Common myeloid progenitor, CD34-positive (primary cell): ENCODE measurements at regions not wholly inside any gene's neighbourhood (a gene's known extent, or its start where the extent isn't known, plus 50 kb on each side); places are given as distances from the start of the nearest gene placed in this dataset.
"Not testable (repeated sequence)": the region's sequence is repeated elsewhere in the genome, so short reads cannot be mapped to it uniquely, and the experiment has no call there.

Experiments
- CTCF ChIA-PET: fragments of 350-600 bp; sonication (Branson Sonifier 250); formaldehyde crosslinking; loops from one replicate; lab custom pipeline; 2021; ENCODE audit warnings: antibody characterized with exemption; lab: Charles Lee
- POLR2A ChIA-PET: fragments of 350-600 bp; sonication (Branson Sonifier 250); formaldehyde crosslinking; loops from one replicate; lab custom pipeline; 2021; ENCODE audit warnings: antibody characterized with exemption; lab: Charles Lee
- DNase-seq, 3 donors: peaks; one replicate each; pipeline versions ENCODE4 v3.0.0 to v3.0.0-alpha.2; 2013
- H3K27ac ChIP-seq, 2 experiments: 1 replicate in 1 of 2; 2 replicates in 1 of 2; pipeline ENCODE4 v1.7.0; 2013; ENCODE audit warnings: inconsistent platforms in 2 of 2, low read length in 2 of 2, mild to moderate bottlenecking in 2 of 2, low read depth in 1 of 2, moderate library complexity in 1 of 2; ENCODE audit not compliant: severe bottlenecking in 2 of 2, insufficient read depth in 1 of 2, poor library complexity in 1 of 2
- H3K27me3 ChIP-seq, 5 experiments: replicated peaks in 2 of 5; 1 replicate in 3 of 5; 2 replicates in 2 of 5; pipeline versions ENCODE4 v1.6.1 to v1.7.0; 2013; ENCODE audit warnings: low read length in 4 of 5, mild to moderate bottlenecking in 2 of 5, moderate library complexity in 2 of 5, inconsistent platforms in 1 of 5; ENCODE audit not compliant: insufficient read depth in 5 of 5, control insufficient read depth in 4 of 5
- H3K36me3 ChIP-seq, 4 experiments: 1 replicate in 2 of 4; 2 replicates in 2 of 4; pipeline versions ENCODE4 v1.6.1 to v1.7.0; 2013; ENCODE audit warnings: low read length in 3 of 4, control low read depth in 1 of 4, mild to moderate bottlenecking in 1 of 4; ENCODE audit not compliant: control insufficient read depth in 4 of 4, insufficient read depth in 4 of 4
- H3K4me1 ChIP-seq, 4 experiments: 1 replicate in 3 of 4; 2 replicates in 1 of 4; pipeline versions ENCODE4 v1.6.1 to v1.7.1; 2013; ENCODE audit warnings: low read length in 3 of 4, mild to moderate bottlenecking in 3 of 4, control low read depth in 1 of 4, inconsistent platforms in 1 of 4, moderate library complexity in 1 of 4; ENCODE audit not compliant: control insufficient read depth in 4 of 4, insufficient read depth in 4 of 4; ENCODE audit errors: control extremely low read depth in 1 of 4
- H3K4me3 ChIP-seq, 7 experiments: 1 replicate in 4 of 7; 2 replicates in 3 of 7; pipeline versions ENCODE4 v1.5.1 to v1.7.0; 2013; ENCODE audit warnings: mild to moderate bottlenecking in 7 of 7, low read length in 6 of 7, moderate library complexity in 6 of 7, inconsistent platforms in 2 of 7, low read depth in 2 of 7, control low read depth in 1 of 7; ENCODE audit not compliant: insufficient read depth in 4 of 7, control insufficient read depth in 1 of 7; ENCODE audit errors: extremely low read depth in 1 of 7
- H3K9me3 ChIP-seq, 5 experiments: 1 replicate in 4 of 5; 2 replicates in 1 of 5; pipeline versions ENCODE4 v1.6.1 to v1.7.1; 2013; ENCODE audit warnings: low read length in 4 of 5, mild to moderate bottlenecking in 2 of 5, inconsistent platforms in 1 of 5, low read depth in 1 of 5, moderate library complexity in 1 of 5; ENCODE audit not compliant: control insufficient read depth in 4 of 5, insufficient read depth in 2 of 5; ENCODE audit errors: control extremely low read depth in 1 of 5
- WGBS: methylation state at CpG from one replicate; pipeline ENCODE4 v1.1.5; 2013; ENCODE audit not compliant: insufficient coverage; 5-methylcytosine and 5-hydroxymethylcytosine counted together

GRCh38 chrY:19590235-19590634 is 154.3 kb downstream of the KDM5D start:
- no peak overlapping the region for H3K4me3 ChIP-seq
- H3K27ac ChIP-seq: no peak overlapping the region
- POLR2A ChIA-PET: no interaction called here
- CTCF ChIA-PET: no interaction called here
- H3K27me3 ChIP-seq: no peaks in the 10 kb centered on the region
- H3K9me3 ChIP-seq: no peaks in the 10 kb centered on the region
- no peak for DNase-seq
- H3K4me1 ChIP-seq: no peaks in the 10 kb centered on the region
- H3K36me3 ChIP-seq: peaks cover 0 to 23% (median 2%) of the 10 kb centered on the region in 4 experiments

GRCh38 chrY:19589664-19590063 is 154.9 kb downstream of the KDM5D start:
- no peaks in the 10 kb centered on the region for H3K4me1 ChIP-seq
- H3K9me3 ChIP-seq: no peaks in the 10 kb centered on the region
- no peak overlapping the region for H3K4me3 ChIP-seq
- H3K27me3 ChIP-seq: no peaks in the 10 kb centered on the region
- H3K36me3 ChIP-seq: peaks cover 0 to 25% (median 2%) of the 10 kb centered on the region in 4 experiments
- ChIA-PET POLR2A (no interaction called here), CTCF (no interaction called here)
- no CpG with 5 or more reads among the region's 1 CpG for WGBS
- H3K27ac ChIP-seq: no peak overlapping the region
- no peak for DNase-seq

GRCh38 chrY:19587311-19587710 is 157.2 kb downstream of the KDM5D start:
- no peaks in the 10 kb centered on the region for H3K4me1 ChIP-seq
- CTCF ChIA-PET: no interaction called here
- no peaks in the 10 kb centered on the region for H3K27me3 ChIP-seq
- no peak overlapping the region for H3K4me3 ChIP-seq
- H3K9me3 ChIP-seq: no peaks in the 10 kb centered on the region
- POLR2A ChIA-PET: interaction anchor here (0.6 kb wide), 1 partner anchor 132 kb away, joined by 3 read pairs; no protein-coding TSS in a partner anchor
- WGBS: no CpG with 5 or more reads among the region's 3 CpGs
- H3K27ac ChIP-seq: no peak overlapping the region
- H3K36me3 ChIP-seq: peaks cover 0 to 21% (median 0%) of the 10 kb centered on the region in 4 experiments
- no peak for DNase-seq

GRCh38 chrY:19580990-19581389 is 163.5 kb downstream of the KDM5D start:
- DNase-seq, H3K4me1 ChIP-seq, CTCF ChIA-PET, H3K27me3 ChIP-seq, POLR2A ChIA-PET, H3K4me3 ChIP-seq, H3K36me3 ChIP-seq, H3K27ac ChIP-seq, H3K9me3 ChIP-seq: not testable (repeated sequence)
- no CpG with 5 or more reads among the region's 3 CpGs for WGBS

- ChIA-PET POLR2A (no interaction called here), CTCF (no interaction called here)
- no peaks in the 10 kb centered on the region for H3K27me3 ChIP-seq
- H3K9me3 ChIP-seq: no peaks in the 10 kb centered on the region
- H3K4me1 ChIP-seq: no peaks in the 10 kb centered on the region
- H3K4me3 ChIP-seq: no peak overlapping the region
- DNase-seq: no peak
- no CpG with 5 or more reads among the region's 3 CpGs for WGBS
- no peaks in the 10 kb centered on the region for H3K36me3 ChIP-seq
- no peak overlapping the region for H3K27ac ChIP-seq
Observed at GRCh38 chrY:19578281-19578874, 166.1 kb downstream of the KDM5D start.

GRCh38 chrY:19577250-19577649 is 167.3 kb downstream of the KDM5D start:
- no peaks in the 10 kb centered on the region for H3K27me3 ChIP-seq
- no peaks in the 10 kb centered on the region for H3K36me3 ChIP-seq
- no peak for DNase-seq
- H3K4me1 ChIP-seq: no peaks in the 10 kb centered on the region
- no CpG with 5 or more reads among the region's 6 CpGs for WGBS
- no peaks in the 10 kb centered on the region for H3K9me3 ChIP-seq
- no peak overlapping the region for H3K27ac ChIP-seq
- CTCF ChIA-PET: no interaction called here
- POLR2A ChIA-PET: interaction anchor here (0.7 kb wide), 1 partner anchor 1629 kb away, joined by 3 read pairs; no protein-coding TSS in a partner anchor
- no peak overlapping the region for H3K4me3 ChIP-seq

GRCh38 chrY:19574939-19575338 is 169.6 kb downstream of the KDM5D start:
- ChIA-PET POLR2A (no interaction called here), CTCF (no interaction called here)
- no peak overlapping the region for H3K4me3 ChIP-seq
- H3K27ac ChIP-seq: no peak overlapping the region
- no peak for DNase-seq
- H3K27me3 ChIP-seq: no peaks in the 10 kb centered on the region
- no peaks in the 10 kb centered on the region for H3K36me3 ChIP-seq
- no peaks in the 10 kb centered on the region for H3K9me3 ChIP-seq
- H3K4me1 ChIP-seq: peaks cover 0 to 16% (median 0%) of the 10 kb centered on the region in 4 experiments
